HG03575 (cell line): ENCODE measurements at regions not wholly inside any gene's neighbourhood (a gene's known extent, or its start where the extent isn't known, plus 50 kb on each side); places are given as distances from the start of the nearest gene placed in this dataset.

Source experiments
- ATAC-seq: cut with Tn5 transposase; IDR thresholded peaks from one replicate; pipeline ENCODE4 v1.9.1; 2021; ENCODE audit not compliant: unreplicated experiment, insufficient number of reproducible peaks, low FRiP score; ENCODE audit errors: extremely low read depth

- ATAC-seq: no peak
These were observed 1596.6 kb downstream of the SLITRK5 start for GRCh38 chr13:89267734-89268133.

GRCh38 chr13:89269737-89270136 is 1598.6 kb downstream of the SLITRK5 start:
- no peak for ATAC-seq

- no peak for ATAC-seq
These were observed 1599.6 kb downstream of the SLITRK5 start for GRCh38 chr13:89270736-89271135.

GRCh38 chr13:89279374-89279773 is 1608.2 kb downstream of the SLITRK5 start:
- no peak for ATAC-seq

- ATAC-seq: no peak
These were observed 1610.2 kb downstream of the SLITRK5 start for GRCh38 chr13:89281331-89281730.

- no peak for ATAC-seq
These were observed 1611.1 kb downstream of the SLITRK5 start for GRCh38 chr13:89282241-89282640.

- no peak for ATAC-seq
These were observed 1616.2 kb downstream of the SLITRK5 start for GRCh38 chr13:89287381-89287780.

- no peak for ATAC-seq
These were observed 1623.1 kb downstream of the SLITRK5 start for GRCh38 chr13:89294115-89294867.

- ATAC-seq: no peak
These were observed 1636.1 kb downstream of the SLITRK5 start for GRCh38 chr13:89307278-89307677.

- no peak for ATAC-seq
These were observed 1639.9 kb downstream of the SLITRK5 start for GRCh38 chr13:89310943-89311672.

- ATAC-seq: no peak
These were observed 1644.1 kb downstream of the SLITRK5 start for GRCh38 chr13:89315287-89315686.

- ATAC-seq: no peak
These were observed 1651.3 kb downstream of the SLITRK5 start for GRCh38 chr13:89322466-89322865.

- ATAC-seq: no peak
These were observed 1653.4 kb downstream of the SLITRK5 start for GRCh38 chr13:89324582-89324981.

- ATAC-seq: no peak
These were observed 1672.0 kb downstream of the SLITRK5 start for GRCh38 chr13:89343165-89343564.

GRCh38 chr13:89352384-89352783 is 1681.2 kb downstream of the SLITRK5 start:
- ATAC-seq: no peak

GRCh38 chr13:89361909-89362308 is 1690.7 kb downstream of the SLITRK5 start:
- no peak for ATAC-seq

GRCh38 chr13:89363144-89363543 is 1692.0 kb downstream of the SLITRK5 start:
- ATAC-seq: no peak

GRCh38 chr13:89372193-89372592 is 1701.0 kb downstream of the SLITRK5 start:
- ATAC-seq: no peak

- no peak for ATAC-seq
These were observed 1704.7 kb downstream of the SLITRK5 start for GRCh38 chr13:89375839-89376238.

- no peak for ATAC-seq
These were observed 1708.9 kb downstream of the SLITRK5 start for GRCh38 chr13:89380101-89380500.
